Liver (tissue), 3 donors: ENCODE measurements at regions not wholly inside any gene's neighbourhood (a gene's known extent, or its start where the extent isn't known, plus 50 kb on each side); places are given as distances from the start of the nearest gene placed in this dataset.

Experiments
- CTCF ChIP-seq: fragments of 150-350 bp; IDR thresholded peaks from 2 replicates; pipeline ENCODE4 v1.5.1; 2017; ENCODE audit warnings: improper control_type of control experiment, low read depth, low read length; ENCODE audit not compliant: missing input control
- EGR1 ChIP-seq, 2 donors: IDR thresholded peaks; 2 replicates each; pipeline ENCODE4 v1.6.1; 2016 to 2018; ENCODE audit warnings: antibody characterized with exemption in 2 of 2, low read depth in 2 of 2
- FOXA1 ChIP-seq: IDR thresholded peaks from 2 replicates; pipeline ENCODE4 v1.6.1; 2016; ENCODE audit warnings: antibody characterized with exemption
- REST ChIP-seq: IDR thresholded peaks from 2 replicates; pipeline ENCODE4 v1.6.1; 2016; ENCODE audit warnings: antibody characterized with exemption, mild to moderate bottlenecking
- TAF1 ChIP-seq: conservative IDR thresholded peaks from 2 replicates; pipeline ENCODE4 v1.6.1; 2016; ENCODE audit warnings: antibody characterized with exemption, mild to moderate bottlenecking
- YY1 ChIP-seq: IDR thresholded peaks from 2 replicates; pipeline ENCODE4 v1.6.1; 2016; ENCODE audit warnings: antibody characterized with exemption, mild to moderate bottlenecking
- TF ChIP-seq, protein P1 (sequence below): IDR thresholded peaks from 2 replicates; pipeline ENCODE4 v1.6.1; 2016; ENCODE audit warnings: antibody characterized with exemption
- donor health status: healthy.
- donor health status: healthy.

GRCh38 chr6:11284996-11285395 lies 52.5 kb upstream of the NEDD9 start:
- TF ChIP-seq YY1 (no peak), CTCF (no peak), FOXA1 (no peak), REST (no peak), EGR1 (IDR thresholded peaks at IDR 0.05; ENCODE audit: low read depth in 2 of 2) (no peak), TAF1 (no peak)
- TF ChIP-seq, protein P1, sequence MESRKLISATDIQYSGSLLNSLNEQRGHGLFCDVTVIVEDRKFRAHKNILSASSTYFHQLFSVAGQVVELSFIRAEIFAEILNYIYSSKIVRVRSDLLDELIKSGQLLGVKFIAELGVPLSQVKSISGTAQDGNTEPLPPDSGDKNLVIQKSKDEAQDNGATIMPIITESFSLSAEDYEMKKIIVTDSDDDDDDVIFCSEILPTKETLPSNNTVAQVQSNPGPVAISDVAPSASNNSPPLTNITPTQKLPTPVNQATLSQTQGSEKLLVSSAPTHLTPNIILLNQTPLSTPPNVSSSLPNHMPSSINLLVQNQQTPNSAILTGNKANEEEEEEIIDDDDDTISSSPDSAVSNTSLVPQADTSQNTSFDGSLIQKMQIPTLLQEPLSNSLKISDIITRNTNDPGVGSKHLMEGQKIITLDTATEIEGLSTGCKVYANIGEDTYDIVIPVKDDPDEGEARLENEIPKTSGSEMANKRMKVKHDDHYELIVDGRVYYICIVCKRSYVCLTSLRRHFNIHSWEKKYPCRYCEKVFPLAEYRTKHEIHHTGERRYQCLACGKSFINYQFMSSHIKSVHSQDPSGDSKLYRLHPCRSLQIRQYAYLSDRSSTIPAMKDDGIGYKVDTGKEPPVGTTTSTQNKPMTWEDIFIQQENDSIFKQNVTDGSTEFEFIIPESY: no peak
